H1 (cell line): ENCODE measurements at regions not wholly inside any gene's neighbourhood (a gene's known extent, or its start where the extent isn't known, plus 50 kb on each side); places are given as distances from the start of the nearest gene placed in this dataset.

Source experiments
- CTCF ChIA-PET: fragments of 300-600 bp; sonication (Branson Sonifier 250); formaldehyde crosslinking; loops from one replicate; lab custom pipeline; 2021; ENCODE audit not compliant: partially characterized antibody; lab: Charles Lee
- POLR2A ChIA-PET: fragments of 300-600 bp; sonication (Branson Sonifier 250); formaldehyde crosslinking; loops from one replicate; lab custom pipeline; 2021; ENCODE audit warnings: inconsistent platforms; ENCODE audit not compliant: partially characterized antibody; lab: Charles Lee
- DNase-seq, 2 experiments: peaks; one replicate each; pipeline versions ENCODE4 v3.0.0 to v3.0.0-alpha.2; 2010 to 2022; ENCODE audit warnings: low spot score in 2 of 2, low read depth in 1 of 2, mixed read lengths in 1 of 2
- FAIRE-seq: peaks from 2 replicates; lab custom pipeline; 2011; peaks lifted over from hg19 to GRCh38; lab: Jason Lieb, UNC
- H2AFZ ChIP-seq: 2 replicates; pipeline ENCODE4 v1.8.1; 2012; ENCODE audit warnings: low read length, inconsistent platforms
- H2AK5ac ChIP-seq: 2 replicates; pipeline ENCODE4 v1.6.1; 2013; ENCODE audit warnings: low read depth, low read length
- H2BK120ac ChIP-seq: replicated peaks from 2 replicates; pipeline ENCODE3; 2013; ENCODE audit warnings: low read depth, low read length, inconsistent platforms
- H2BK12ac ChIP-seq: 2 replicates; pipeline ENCODE4 v1.6.1; 2013; ENCODE audit warnings: low read depth, low read length
- H2BK15ac ChIP-seq: 2 replicates; pipeline ENCODE4 v1.6.1; 2013; ENCODE audit warnings: low read length
- H2BK20ac ChIP-seq: 2 replicates; pipeline ENCODE4 v1.6.1; 2013; ENCODE audit warnings: low read length
- H2BK5ac ChIP-seq: 2 replicates; pipeline ENCODE4 v1.6.1; 2013; ENCODE audit warnings: low read depth, low read length
- H3K14ac ChIP-seq: 2 replicates; pipeline ENCODE4 v1.6.1; 2013; ENCODE audit warnings: inconsistent platforms; ENCODE audit not compliant: insufficient read length
- H3K18ac ChIP-seq: 2 replicates; pipeline ENCODE4 v1.6.1; 2013; ENCODE audit warnings: low read length; ENCODE audit errors: extremely low read depth
- H3K23ac ChIP-seq: 2 replicates; pipeline ENCODE4 v1.6.1; 2013; ENCODE audit warnings: inconsistent platforms; ENCODE audit not compliant: insufficient read length
- H3K23me2 ChIP-seq: 2 replicates; pipeline ENCODE4 v1.6.1; 2013; ENCODE audit warnings: low read depth, low read length
- H3K27ac ChIP-seq: 2 replicates; pipeline ENCODE4 v1.6.1; 2011; ENCODE audit warnings: low read depth, low read length, inconsistent platforms
- H3K27me3 ChIP-seq, 4 experiments: replicated peaks in 1 of 4; 1 replicate in 1 of 4; 2 replicates in 3 of 4; pipeline versions ENCODE4 v1.6.1 to v1.8.1; 2011 to 2013; ENCODE audit warnings: low read length in 3 of 4, mild to moderate bottlenecking in 3 of 4, inconsistent platforms in 2 of 4, mixed read lengths in 2 of 4, moderate library complexity in 1 of 4; ENCODE audit not compliant: control insufficient read depth in 3 of 4, insufficient read depth in 3 of 4; ENCODE audit errors: extremely low read depth in 1 of 4
- H3K36me3 ChIP-seq, 4 experiments: 2 replicates each; pipeline versions ENCODE4 v1.6.1 to v1.8.1; 2011 to 2013; ENCODE audit warnings: mild to moderate bottlenecking in 4 of 4, low read length in 3 of 4, moderate library complexity in 2 of 4, control low read depth in 1 of 4, inconsistent platforms in 1 of 4; ENCODE audit not compliant: insufficient read depth in 4 of 4, control insufficient read depth in 2 of 4
- H3K4ac ChIP-seq: replicated peaks from 2 replicates; pipeline ENCODE3; 2013; ENCODE audit warnings: low read length, low read depth, mixed read lengths, inconsistent platforms; ENCODE audit not compliant: insufficient read length
- H3K4me1 ChIP-seq, 4 experiments: replicated peaks in 1 of 4; 1 replicate in 1 of 4; 2 replicates in 3 of 4; pipeline versions ENCODE4 v1.6.1 to v1.8.1; 2011 to 2013; ENCODE audit warnings: low read length in 3 of 4, inconsistent platforms in 2 of 4, mixed read lengths in 1 of 4; ENCODE audit not compliant: insufficient read depth in 4 of 4, control insufficient read depth in 3 of 4
- H3K4me2 ChIP-seq, 2 experiments: 2 replicates each; pipeline versions ENCODE4 v1.6.1 to v1.8.1; 2011 to 2013; ENCODE audit warnings: low read depth in 2 of 2, low read length in 2 of 2, control low read depth in 1 of 2, inconsistent platforms in 1 of 2, mild to moderate bottlenecking in 1 of 2; ENCODE audit not compliant: insufficient read depth in 1 of 2
- H3K4me3 ChIP-seq, 4 experiments: fragments of 200-600, 300-600 bp in 1 of 4; sonication (generic), shearing (Covaris generic), sonication (Bioruptor Twin) in 1 of 4; 2 replicates each; pipeline versions ENCODE4 v1.5.1 to v1.8.1; 2011 to 2016; ENCODE audit warnings: low read length in 4 of 4, low read depth in 3 of 4, control low read depth in 2 of 4, inconsistent platforms in 2 of 4, mild to moderate bottlenecking in 2 of 4, mixed read lengths in 1 of 4, moderate library complexity in 1 of 4; ENCODE audit not compliant: insufficient read depth in 2 of 4; ENCODE audit errors: extremely low read depth in 1 of 4
- H3K56ac ChIP-seq: replicated peaks from 2 replicates; pipeline ENCODE3; 2013; ENCODE audit warnings: low read depth, mild to moderate bottlenecking, mixed read lengths, low read length, inconsistent platforms; ENCODE audit not compliant: insufficient read length
- H3K79me1 ChIP-seq: 2 replicates; pipeline ENCODE4 v1.6.1; 2013; ENCODE audit warnings: low read depth, low read length, control low read depth
- H3K79me2 ChIP-seq, 2 experiments: 2 replicates each; pipeline versions ENCODE4 v1.6.1 to v1.8.1; 2012 to 2013; ENCODE audit warnings: low read length in 2 of 2, mild to moderate bottlenecking in 2 of 2, inconsistent platforms in 1 of 2; ENCODE audit not compliant: insufficient read depth in 2 of 2, control insufficient read depth in 1 of 2
- H3K9ac ChIP-seq, 4 experiments: replicated peaks in 1 of 4; 1 replicate in 1 of 4; 2 replicates in 3 of 4; pipeline versions ENCODE4 v1.6.1 to v1.8.1; 2011 to 2013; ENCODE audit warnings: low read depth in 3 of 4, low read length in 3 of 4, control low read depth in 2 of 4, mild to moderate bottlenecking in 2 of 4, moderate library complexity in 2 of 4, inconsistent platforms in 1 of 4; ENCODE audit errors: extremely low read depth in 1 of 4
- H3K9me3 ChIP-seq, 2 experiments: 2 replicates each; pipeline versions ENCODE4 v1.6.1 to v1.8.1; 2012 to 2013; ENCODE audit warnings: mild to moderate bottlenecking in 2 of 2, moderate library complexity in 2 of 2, control low read depth in 1 of 2, inconsistent platforms in 1 of 2, low read depth in 1 of 2, low read length in 1 of 2, mixed read lengths in 1 of 2; ENCODE audit not compliant: insufficient read depth in 2 of 2
- H4K20me1 ChIP-seq, 2 experiments: replicated peaks in 1 of 2; 2 replicates each; pipeline versions ENCODE3 to v1.8.1; 2011 to 2013; ENCODE audit warnings: inconsistent platforms in 2 of 2, low read length in 2 of 2, mild to moderate bottlenecking in 1 of 2; ENCODE audit not compliant: insufficient read depth in 2 of 2, control insufficient read depth in 1 of 2
- H4K5ac ChIP-seq: 2 replicates; pipeline ENCODE4 v1.6.1; 2013; ENCODE audit warnings: low read length, low read depth, mixed read lengths, inconsistent platforms; ENCODE audit not compliant: insufficient read length
- H4K8ac ChIP-seq: 2 replicates; pipeline ENCODE4 v1.8.0; 2013; ENCODE audit warnings: mild to moderate bottlenecking, moderate library complexity, low read length, inconsistent platforms; ENCODE audit not compliant: insufficient read depth; ENCODE audit errors: extremely low read depth
- H4K91ac ChIP-seq: replicated peaks from 2 replicates; pipeline ENCODE3; 2013; ENCODE audit warnings: low read length, mixed read lengths, inconsistent platforms; ENCODE audit not compliant: insufficient read length
- CHD1 ChIP-seq: IDR thresholded peaks from 2 replicates; pipeline ENCODE4 v1.6.1; 2012; ENCODE audit warnings: low read depth, low read length, improper control_type of control experiment
- CREB1 ChIP-seq: IDR thresholded peaks from 2 replicates; pipeline ENCODE4 v1.6.1; 2012; ENCODE audit warnings: inconsistent platforms
- FOSL1 ChIP-seq: IDR thresholded peaks from 2 replicates; pipeline ENCODE4 v1.6.1; 2011; ENCODE audit warnings: mild to moderate bottlenecking, low read depth, low read length, moderate library complexity; ENCODE audit not compliant: insufficient read depth
- GTF2F1 ChIP-seq: IDR thresholded peaks from 2 replicates; pipeline ENCODE4 v1.6.1; 2012; ENCODE audit warnings: low read depth, low read length, improper control_type of control experiment, borderline replicate concordance
- POU5F1 ChIP-seq: IDR thresholded peaks from 2 replicates; pipeline ENCODE4 v1.6.1; 2011; ENCODE audit warnings: low read depth, mild to moderate bottlenecking, low read length, moderate library complexity
- RNF2 ChIP-seq: fragments of 200-900, 300-1000 bp; sonication (generic); IDR thresholded peaks from 2 replicates; pipeline ENCODE4 v1.7.1; 2016; ENCODE audit warnings: borderline replicate concordance, low read depth, mild to moderate bottlenecking, antibody characterized with exemption, low read length; ENCODE audit not compliant: poor library complexity, severe bottlenecking; ENCODE audit errors: missing control alignments
- SIX5 ChIP-seq: IDR thresholded peaks from 2 replicates; pipeline ENCODE4 v1.6.1; 2011; ENCODE audit warnings: mild to moderate bottlenecking, low read depth, low read length
- TAF7 ChIP-seq: optimal IDR thresholded peaks from 2 replicates; pipeline ENCODE3; 2011; ENCODE audit warnings: low read depth, mild to moderate bottlenecking, inconsistent platforms, low read length, moderate library complexity, borderline replicate concordance
- WGBS, 2 experiments: shearing (Covaris generic) in 1 of 2; methylation state at CpG; one replicate each; pipeline versions ENCODE4 v1.1.6 to v1.1.7; 2013 to 2015; ENCODE audit warnings: low lambda C conversion rate in 2 of 2, mixed read lengths in 2 of 2, inconsistent platforms in 1 of 2, low coverage in 1 of 2, missing lambda C conversion rate in 1 of 2; ENCODE audit not compliant: insufficient replicate concordance in 2 of 2, insufficient coverage in 1 of 2, insufficient read length in 1 of 2; ENCODE audit errors: extremely low coverage in 1 of 2, missing lambda C conversion rate in 1 of 2; 5-methylcytosine and 5-hydroxymethylcytosine counted together
- TF ChIP-seq, protein P1 (sequence below): IDR thresholded peaks from 2 replicates; pipeline ENCODE4 v1.6.1; 2011; ENCODE audit warnings: low read length, improper control_type of control experiment
- TF ChIP-seq, protein P2 (sequence below), 3 experiments: IDR thresholded peaks; 1 replicate in 2 of 3; 2 replicates in 1 of 3; pipeline versions ENCODE4 v1.5.1 to v1.6.1; 2011; ENCODE audit warnings: low read length in 3 of 3, mild to moderate bottlenecking in 3 of 3, inconsistent platforms in 2 of 3, low read depth in 1 of 3, moderate library complexity in 1 of 3; ENCODE audit not compliant: insufficient read depth in 1 of 3; ENCODE audit errors: control extremely low read depth in 1 of 3

DNA sequence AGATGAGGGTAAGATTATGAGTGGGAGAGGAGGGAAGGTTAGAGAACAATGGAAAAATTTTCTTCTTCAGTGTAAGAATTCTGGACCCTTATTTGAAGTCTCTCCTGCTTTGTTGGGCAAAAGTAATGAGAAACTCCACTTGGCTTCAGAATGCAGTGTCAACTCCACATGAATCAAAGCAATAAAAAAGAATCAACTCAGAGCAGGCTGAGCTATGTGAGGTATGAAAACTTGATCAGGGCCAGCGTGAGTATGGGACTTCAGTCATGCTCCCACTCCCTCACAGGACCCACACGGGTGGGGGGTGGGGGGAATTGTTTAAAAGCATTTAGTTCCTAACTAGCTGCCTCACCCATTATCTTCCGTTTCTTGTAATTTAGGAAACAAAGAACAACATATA is 502.2 kb downstream of the PDCD6IP start:
- H3K27ac ChIP-seq, result no peak overlapping the region
- ChIA-PET CTCF (interaction anchor here (1.1 to 2.3 kb wide), 3 partner anchors 14 to 1665 kb away, joined by 3 to 11 read pairs (median 3); no protein-coding TSS in a partner anchor), POLR2A (no interaction called here)
- no peak overlapping the region for H2AK5ac ChIP-seq
- no peak overlapping the region for H3K4me3 ChIP-seq
- H3K18ac ChIP-seq, result no peak overlapping the region
- peaks cover 0 to 8% (median 4%) of the 10 kb centered on the region in 4 experiments; a peak in 5 of 7 replicates for H3K4me1 ChIP-seq
- no peak overlapping the region for H2BK20ac ChIP-seq
- DNase-seq (no peak), FAIRE-seq (no peak)
- no peak overlapping the region for H4K91ac ChIP-seq
- H2BK12ac ChIP-seq, result no peak overlapping the region
- no peak overlapping the region for H3K14ac ChIP-seq
- no peaks in the 10 kb centered on the region for H3K36me3 ChIP-seq
- WGBS, 2 experiments, result 29% methylated on average over 3 of the region's 3 CpGs; no CpG with 5 or more reads in 1 of the 2 experiments
- H3K4me2 ChIP-seq, result peak overlapping the region in 1 of 2 experiments; percentile 8; a peak in 1 of 4 replicates
- no peak overlapping the region for H2BK120ac ChIP-seq
- no peak overlapping the region for H3K56ac ChIP-seq
- H3K79me2 ChIP-seq, result no peaks in the 10 kb centered on the region
- H3K9ac ChIP-seq, result no peak overlapping the region
- H2BK15ac ChIP-seq, result no peak overlapping the region
- H2BK5ac ChIP-seq, result no peak overlapping the region
- no peaks in the 10 kb centered on the region for H3K79me1 ChIP-seq
- no peak overlapping the region for H3K23ac ChIP-seq
- H4K8ac ChIP-seq, result no peak overlapping the region
- H3K4ac ChIP-seq, result no peak overlapping the region
- H3K23me2 ChIP-seq, result no peaks in the 10 kb centered on the region
- no peaks in the 10 kb centered on the region for H4K20me1 ChIP-seq
- no peaks in the 10 kb centered on the region; a peak in 2 of 7 replicates for H3K27me3 ChIP-seq
- no peak overlapping the region for H2AFZ ChIP-seq
- no peak overlapping the region for H4K5ac ChIP-seq
- no peaks in the 10 kb centered on the region for H3K9me3 ChIP-seq
- no peak for TF ChIP-seq CHD1
- TF ChIP-seq RNF2, result no peak
- TF ChIP-seq, protein P1, sequence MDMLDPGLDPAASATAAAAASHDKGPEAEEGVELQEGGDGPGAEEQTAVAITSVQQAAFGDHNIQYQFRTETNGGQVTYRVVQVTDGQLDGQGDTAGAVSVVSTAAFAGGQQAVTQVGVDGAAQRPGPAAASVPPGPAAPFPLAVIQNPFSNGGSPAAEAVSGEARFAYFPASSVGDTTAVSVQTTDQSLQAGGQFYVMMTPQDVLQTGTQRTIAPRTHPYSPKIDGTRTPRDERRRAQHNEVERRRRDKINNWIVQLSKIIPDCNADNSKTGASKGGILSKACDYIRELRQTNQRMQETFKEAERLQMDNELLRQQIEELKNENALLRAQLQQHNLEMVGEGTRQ, result no peak
- TF ChIP-seq SIX5, result no peak
- no peak for TF ChIP-seq FOSL1
- TF ChIP-seq CREB1, result no peak
- no peak for TF ChIP-seq TAF7
- TF ChIP-seq GTF2F1, result no peak
- TF ChIP-seq POU5F1, result no peak
- TF ChIP-seq, protein P2, sequence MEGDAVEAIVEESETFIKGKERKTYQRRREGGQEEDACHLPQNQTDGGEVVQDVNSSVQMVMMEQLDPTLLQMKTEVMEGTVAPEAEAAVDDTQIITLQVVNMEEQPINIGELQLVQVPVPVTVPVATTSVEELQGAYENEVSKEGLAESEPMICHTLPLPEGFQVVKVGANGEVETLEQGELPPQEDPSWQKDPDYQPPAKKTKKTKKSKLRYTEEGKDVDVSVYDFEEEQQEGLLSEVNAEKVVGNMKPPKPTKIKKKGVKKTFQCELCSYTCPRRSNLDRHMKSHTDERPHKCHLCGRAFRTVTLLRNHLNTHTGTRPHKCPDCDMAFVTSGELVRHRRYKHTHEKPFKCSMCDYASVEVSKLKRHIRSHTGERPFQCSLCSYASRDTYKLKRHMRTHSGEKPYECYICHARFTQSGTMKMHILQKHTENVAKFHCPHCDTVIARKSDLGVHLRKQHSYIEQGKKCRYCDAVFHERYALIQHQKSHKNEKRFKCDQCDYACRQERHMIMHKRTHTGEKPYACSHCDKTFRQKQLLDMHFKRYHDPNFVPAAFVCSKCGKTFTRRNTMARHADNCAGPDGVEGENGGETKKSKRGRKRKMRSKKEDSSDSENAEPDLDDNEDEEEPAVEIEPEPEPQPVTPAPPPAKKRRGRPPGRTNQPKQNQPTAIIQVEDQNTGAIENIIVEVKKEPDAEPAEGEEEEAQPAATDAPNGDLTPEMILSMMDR (IDR thresholded peaks at IDR 0.05; ENCODE audit: control extremely low read depth in 1 of 3, insufficient read depth in 1 of 3, low read depth in 1 of 3, low read length in 3 of 3), result no peak
